A673 (cell line): ENCODE measurements at regions not wholly inside any gene's neighbourhood (a gene's known extent, or its start where the extent isn't known, plus 50 kb on each side); places are given as distances from the start of the nearest gene placed in this dataset.

Source experiments
- BruUV-seq: library from RNA; stranded (reverse); fragments of 400-500 nt; replicated peaks from 2 replicates; lab custom pipeline; 2021; lab: Mats Ljungman, UMichigan
- CTCF ChIA-PET: fragments of 300-600 bp; sonication (Branson Sonifier 250); formaldehyde crosslinking; loops from one replicate; lab custom pipeline; 2022; ENCODE audit warnings: antibody characterized with exemption; lab: Charles Lee
- POLR2A ChIA-PET: fragments of 300-600 bp; sonication (Branson Sonifier 250); formaldehyde crosslinking; loops from one replicate; lab custom pipeline; 2022; ENCODE audit warnings: antibody characterized with exemption; ENCODE audit not compliant: low non-redundant PET; lab: Charles Lee
- DNase-seq: peaks from one replicate; pipeline ENCODE4 v3.0.0-alpha.2; 2015; ENCODE audit warnings: low spot score
- H3K27ac ChIP-seq: fragments of 200-600 bp; sonication (generic); 2 replicates; pipeline ENCODE4 v1.5.1; 2016; ENCODE audit warnings: mixed run types, low read depth, mild to moderate bottlenecking, mixed read lengths, antibody characterized with exemption, low read length; ENCODE audit not compliant: poor library complexity, severe bottlenecking
- H3K27me3 ChIP-seq: fragments of 200-600 bp; sonication (generic); replicated peaks from 2 replicates; pipeline ENCODE4 v1.6.1; 2017; ENCODE audit warnings: mixed run types, low read depth, mild to moderate bottlenecking, mixed read lengths, antibody characterized with exemption, low read length; ENCODE audit not compliant: insufficient read depth, poor library complexity
- H3K36me3 ChIP-seq: fragments of 200-600 bp; sonication (generic); 2 replicates; pipeline ENCODE4 v1.6.1; 2016; ENCODE audit warnings: mixed run types, mild to moderate bottlenecking, mixed read lengths, antibody characterized with exemption, low read length; ENCODE audit not compliant: insufficient read depth, poor library complexity, severe bottlenecking
- H3K4me1 ChIP-seq: fragments of 200-600 bp; sonication (generic); 2 replicates; pipeline ENCODE4 v1.6.1; 2017; ENCODE audit warnings: mixed run types, mild to moderate bottlenecking, mixed read lengths, antibody characterized with exemption, low read length; ENCODE audit not compliant: insufficient read depth, poor library complexity, severe bottlenecking
- H3K4me3 ChIP-seq: fragments of 200-600 bp; sonication (generic); 2 replicates; pipeline ENCODE4 v1.5.1; 2016; ENCODE audit warnings: low read depth, mixed run types, mild to moderate bottlenecking, mixed read lengths, low read length; ENCODE audit not compliant: poor library complexity, severe bottlenecking
- H3K9me3 ChIP-seq: fragments of 200-600 bp; sonication (generic); 2 replicates; pipeline ENCODE4 v1.6.1; 2016; ENCODE audit warnings: mixed run types, low read depth, mild to moderate bottlenecking, mixed read lengths, antibody characterized with exemption, low read length; ENCODE audit not compliant: poor library complexity, severe bottlenecking
- CTCF ChIP-seq: fragments of 300-800, 200-600 bp; sonication (generic); conservative IDR thresholded peaks from 2 replicates; pipeline ENCODE4 v1.5.1; 2017; ENCODE audit warnings: low read depth, mild to moderate bottlenecking, antibody characterized with exemption, low read length, moderate library complexity, mixed read lengths
- EZH2 ChIP-seq: fragments of 200-600 bp; sonication (generic); IDR thresholded peaks from 2 replicates; pipeline ENCODE4 v1.6.1; 2017; ENCODE audit warnings: borderline replicate concordance, low read depth, mild to moderate bottlenecking, mixed read lengths, antibody characterized with exemption, low read length; ENCODE audit not compliant: poor library complexity, severe bottlenecking
- intact Hi-C: fragments of 100-400 bp; cut with micrococcal nuclease; formaldehyde crosslinking; loops from one replicate; pipeline ENCODE4 v1.10.0; 2022; ENCODE audit not compliant: unreplicated experiment

DNA sequence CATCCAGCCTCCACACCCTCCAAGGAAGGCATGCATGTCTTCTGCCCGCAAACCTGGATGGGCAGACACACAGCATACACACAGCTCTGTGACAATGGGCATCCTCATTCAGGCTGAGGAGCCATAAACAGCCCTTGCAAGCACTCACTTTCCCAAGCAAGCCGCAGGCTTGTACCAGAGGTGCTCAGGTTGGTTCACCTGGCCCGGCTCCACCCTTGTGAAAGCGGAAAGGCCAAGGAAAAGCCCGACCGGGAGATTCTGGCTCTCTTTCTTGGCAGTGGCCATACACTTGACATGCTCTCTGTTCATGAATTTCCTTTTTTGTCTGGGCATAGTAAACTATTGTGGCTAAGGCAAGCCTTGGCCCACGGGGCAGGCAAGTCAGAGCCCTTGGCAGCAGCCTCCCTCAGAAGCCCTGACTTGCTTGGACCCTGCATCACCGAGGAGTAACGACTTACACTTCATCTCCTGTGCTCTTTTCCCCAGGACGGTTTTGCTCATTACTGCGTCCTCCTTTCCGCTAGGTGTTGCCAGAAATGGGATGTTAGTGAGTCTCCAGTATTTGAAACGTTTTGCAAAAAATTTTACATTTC lies 74.6 kb upstream of the BNC1 start:
- no TSS peak for BruUV-seq
- no peak for DNase-seq
- POLR2A ChIA-PET: no interaction called here
- H3K4me1 ChIP-seq: no peaks in the 10 kb centered on the region
- H3K4me3 ChIP-seq: no peak overlapping the region
- intact Hi-C loops: no loop called here
- no peak overlapping the region for H3K27ac ChIP-seq
- H3K27me3 ChIP-seq: peaks cover 8% of the 10 kb centered on the region
- CTCF ChIA-PET: no interaction called here
- H3K9me3 ChIP-seq: no peaks in the 10 kb centered on the region
- H3K36me3 ChIP-seq: no peaks in the 10 kb centered on the region
- TF ChIP-seq CTCF (no peak), EZH2 (no peak)

GRCh38 chr15:83362706-83363105 lies 78.2 kb upstream of the BNC1 start:
- Histone ChIP-seq H3K27me3 (peaks cover 36% of the 10 kb centered on the region), H3K36me3 (no peaks in the 10 kb centered on the region), H3K9me3 (no peaks in the 10 kb centered on the region), H3K4me3 (no peak overlapping the region), H3K27ac (no peak overlapping the region), H3K4me1 (no peaks in the 10 kb centered on the region)
- ChIA-PET CTCF (no interaction called here), POLR2A (no interaction called here)
- intact Hi-C loops: no loop called here
- no peak for DNase-seq
- TF ChIP-seq EZH2 (no peak), CTCF (no peak)
- no TSS peak for BruUV-seq

DNA sequence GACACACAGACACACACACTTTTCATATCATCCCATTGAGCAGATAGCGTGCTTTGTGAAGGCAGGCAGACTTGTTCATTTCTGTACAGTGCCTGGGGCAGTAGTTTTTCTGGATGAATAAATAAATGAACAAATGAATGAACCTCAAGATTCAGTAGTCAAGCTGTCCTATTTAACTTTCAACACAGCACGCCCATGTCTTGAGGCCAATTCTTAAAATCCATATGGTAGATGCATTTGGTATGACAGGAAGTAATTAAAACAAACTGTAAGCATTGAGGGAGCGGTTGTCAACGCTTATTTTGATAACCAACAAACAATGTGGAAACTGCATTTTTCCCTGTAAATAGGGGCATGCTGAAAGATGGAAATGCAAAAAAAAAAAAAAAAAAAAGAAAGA lies 80.0 kb upstream of the BNC1 start:
- H3K9me3 ChIP-seq: no peaks in the 10 kb centered on the region
- no TSS peak for BruUV-seq
- H3K4me1 ChIP-seq: no peaks in the 10 kb centered on the region
- intact Hi-C loops: no loop called here
- H3K27me3 ChIP-seq: peaks cover 36% of the 10 kb centered on the region
- no peak overlapping the region for H3K27ac ChIP-seq
- no peak for TF ChIP-seq EZH2
- TF ChIP-seq CTCF: no peak
- no peak overlapping the region for H3K4me3 ChIP-seq
- DNase-seq: no peak
- POLR2A ChIA-PET: no interaction called here
- no peaks in the 10 kb centered on the region for H3K36me3 ChIP-seq
- CTCF ChIA-PET: no interaction called here
